Astrocyte (in vitro differentiated cells and primary cell): ENCODE measurements at regions not wholly inside any gene's neighbourhood (a gene's known extent, or its start where the extent isn't known, plus 50 kb on each side); places are given as distances from the start of the nearest gene placed in this dataset.

Experiments used
- DNase-seq: peaks from one replicate; pipeline ENCODE4 v3.0.0-alpha.2; 2010; ENCODE audit warnings: low read depth
- FAIRE-seq: peaks from 2 replicates; lab custom pipeline; 2011; peaks lifted over from hg19 to GRCh38; lab: Jason Lieb, UNC
- H2AFZ ChIP-seq: 2 replicates; pipeline ENCODE4 v1.6.0; 2012; ENCODE audit warnings: low read depth, low read length, inconsistent platforms
- H3K27ac ChIP-seq: 2 replicates; pipeline ENCODE4 v1.5.1; 2011; ENCODE audit warnings: low read depth, low read length, inconsistent platforms
- H3K27me3 ChIP-seq: 2 replicates; pipeline ENCODE4 v1.6.0; 2011; ENCODE audit warnings: low read length, inconsistent platforms; ENCODE audit not compliant: insufficient read depth
- H3K36me3 ChIP-seq: 2 replicates; pipeline ENCODE4 v1.5.1; 2011; ENCODE audit warnings: low read length, inconsistent platforms; ENCODE audit not compliant: insufficient read depth
- H3K4me1 ChIP-seq: 2 replicates; pipeline ENCODE4 v1.5.1; 2011; ENCODE audit warnings: low read length, inconsistent platforms; ENCODE audit not compliant: insufficient read depth
- H3K4me2 ChIP-seq: 2 replicates; pipeline ENCODE4 v1.6.0; 2012; ENCODE audit warnings: low read length, inconsistent platforms
- H3K4me3 ChIP-seq: 2 replicates; pipeline ENCODE4 v1.5.1; 2011; ENCODE audit warnings: low read depth, mild to moderate bottlenecking, low read length, inconsistent platforms; ENCODE audit not compliant: insufficient read depth
- H3K79me2 ChIP-seq: 2 replicates; pipeline ENCODE4 v1.6.0; 2012; ENCODE audit warnings: mild to moderate bottlenecking, low read length, inconsistent platforms; ENCODE audit not compliant: insufficient read depth
- H3K9ac ChIP-seq: 2 replicates; pipeline ENCODE4 v1.6.0; 2012; ENCODE audit warnings: mild to moderate bottlenecking, low read length, inconsistent platforms
- H3K9me3 ChIP-seq: 2 replicates; pipeline ENCODE4 v1.5.1; 2012; ENCODE audit warnings: low read depth, mild to moderate bottlenecking, low read length, inconsistent platforms; ENCODE audit not compliant: insufficient read depth
- H4K20me1 ChIP-seq: 2 replicates; pipeline ENCODE4 v1.6.0; 2012; ENCODE audit warnings: low read length, inconsistent platforms; ENCODE audit not compliant: insufficient read depth
- H3K27ac Mint-ChIP-seq: one replicate; pipeline ENCODE4 v1.8.0; 2021; ENCODE audit warnings: mild to moderate bottlenecking, mixed read lengths; ENCODE audit not compliant: unreplicated experiment
- H3K27me3 Mint-ChIP-seq: one replicate; pipeline ENCODE4 v1.8.0; 2021; ENCODE audit warnings: low read depth, mixed read lengths; ENCODE audit not compliant: unreplicated experiment
- H3K36me3 Mint-ChIP-seq: one replicate; pipeline ENCODE4 v1.8.0; 2021; ENCODE audit warnings: low read depth, mixed read lengths; ENCODE audit not compliant: unreplicated experiment
- H3K4me1 Mint-ChIP-seq: one replicate; pipeline ENCODE4 v1.8.0; 2021; ENCODE audit warnings: low read depth, mixed read lengths; ENCODE audit not compliant: unreplicated experiment
- H3K4me3 Mint-ChIP-seq: one replicate; pipeline ENCODE4 v1.8.0; 2021; ENCODE audit warnings: mild to moderate bottlenecking, moderate library complexity, mixed read lengths; ENCODE audit not compliant: unreplicated experiment
- H3K9me3 Mint-ChIP-seq: one replicate; pipeline ENCODE4 v1.8.0; 2021; ENCODE audit warnings: mild to moderate bottlenecking, mixed read lengths; ENCODE audit not compliant: unreplicated experiment
- EZH2 ChIP-seq: IDR thresholded peaks from 2 replicates; pipeline ENCODE4 v1.6.1; 2012; ENCODE audit warnings: mild to moderate bottlenecking, low read length, inconsistent platforms; ENCODE audit not compliant: insufficient read depth
- TF ChIP-seq, protein P1 (sequence below): IDR thresholded peaks from 2 replicates; pipeline ENCODE4 v1.5.1; 2011; ENCODE audit warnings: low read depth, mild to moderate bottlenecking, inconsistent platforms, low read length, moderate library complexity; ENCODE audit not compliant: insufficient read depth

DNA sequence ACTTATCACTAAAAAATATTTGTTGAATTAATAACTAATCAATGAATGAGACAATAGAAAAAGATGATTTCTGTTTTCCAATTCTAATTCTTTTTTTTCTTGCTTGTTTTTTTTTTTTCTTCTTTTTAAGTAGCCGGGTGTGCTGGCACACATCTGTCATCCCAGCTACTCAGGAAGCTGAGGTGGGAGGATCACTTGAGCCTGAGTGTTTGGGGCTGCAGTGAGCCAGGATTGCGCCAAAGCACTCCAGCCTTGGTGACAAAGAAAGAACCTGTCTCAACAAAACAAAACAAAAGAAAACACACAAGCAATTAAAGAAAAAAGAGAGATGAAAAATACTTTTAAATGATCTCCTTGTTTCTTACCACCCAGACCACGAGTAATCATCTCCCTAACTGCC is 1109.3 kb downstream of the REEP3 start:
- H3K4me1 Mint-ChIP-seq = no peaks in the 10 kb centered on the region
- H3K36me3 Mint-ChIP-seq = no peaks in the 10 kb centered on the region
- no peak for FAIRE-seq

DNA sequence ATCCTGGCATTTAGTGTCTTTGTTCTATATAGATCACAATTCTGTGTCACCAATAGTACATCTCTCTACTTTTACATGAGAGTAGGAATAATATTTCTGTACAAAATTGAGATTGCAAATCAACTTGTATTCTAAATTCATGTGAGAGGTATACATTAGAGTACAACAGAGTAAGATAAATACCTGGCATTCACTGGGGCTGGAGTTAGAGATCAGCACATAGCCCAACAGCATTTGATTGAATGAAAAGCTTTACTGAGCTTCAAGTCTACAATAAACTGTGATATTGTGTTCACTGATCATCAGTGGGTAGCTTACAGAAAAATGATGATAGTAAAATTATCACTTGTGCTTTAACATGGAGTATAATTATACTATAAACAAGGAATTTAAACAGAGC is 1114.7 kb downstream of the REEP3 start:
- Histone ChIP-seq H3K27me3 (no peaks in the 10 kb centered on the region), H3K36me3 (no peaks in the 10 kb centered on the region), H3K4me3 (no peak overlapping the region), H3K27ac (no peak overlapping the region), H3K9me3 (no peaks in the 10 kb centered on the region), H4K20me1 (no peaks in the 10 kb centered on the region), H3K4me2 (no peak overlapping the region), H3K79me2 (no peaks in the 10 kb centered on the region), H3K9ac (no peak overlapping the region), H2AFZ (no peak overlapping the region), H3K4me1 (no peaks in the 10 kb centered on the region)
- no peak for TF ChIP-seq EZH2
- TF ChIP-seq, protein P1, sequence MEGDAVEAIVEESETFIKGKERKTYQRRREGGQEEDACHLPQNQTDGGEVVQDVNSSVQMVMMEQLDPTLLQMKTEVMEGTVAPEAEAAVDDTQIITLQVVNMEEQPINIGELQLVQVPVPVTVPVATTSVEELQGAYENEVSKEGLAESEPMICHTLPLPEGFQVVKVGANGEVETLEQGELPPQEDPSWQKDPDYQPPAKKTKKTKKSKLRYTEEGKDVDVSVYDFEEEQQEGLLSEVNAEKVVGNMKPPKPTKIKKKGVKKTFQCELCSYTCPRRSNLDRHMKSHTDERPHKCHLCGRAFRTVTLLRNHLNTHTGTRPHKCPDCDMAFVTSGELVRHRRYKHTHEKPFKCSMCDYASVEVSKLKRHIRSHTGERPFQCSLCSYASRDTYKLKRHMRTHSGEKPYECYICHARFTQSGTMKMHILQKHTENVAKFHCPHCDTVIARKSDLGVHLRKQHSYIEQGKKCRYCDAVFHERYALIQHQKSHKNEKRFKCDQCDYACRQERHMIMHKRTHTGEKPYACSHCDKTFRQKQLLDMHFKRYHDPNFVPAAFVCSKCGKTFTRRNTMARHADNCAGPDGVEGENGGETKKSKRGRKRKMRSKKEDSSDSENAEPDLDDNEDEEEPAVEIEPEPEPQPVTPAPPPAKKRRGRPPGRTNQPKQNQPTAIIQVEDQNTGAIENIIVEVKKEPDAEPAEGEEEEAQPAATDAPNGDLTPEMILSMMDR = no peak
- Mint-ChIP-seq H3K27ac (no peak overlapping the region), H3K4me3 (no peak overlapping the region), H3K4me1 (no peaks in the 10 kb centered on the region), H3K9me3 (no peaks in the 10 kb centered on the region), H3K36me3 (no peaks in the 10 kb centered on the region), H3K27me3 (no peaks in the 10 kb centered on the region)
- FAIRE-seq = no peak
- no peak for DNase-seq

More for the DNA sequence above, 1109.3 kb downstream of the REEP3 start:
- no peaks in the 10 kb centered on the region for H4K20me1 ChIP-seq
- no peaks in the 10 kb centered on the region for H3K4me1 ChIP-seq
- no peak for DNase-seq
- Mint-ChIP-seq H3K9me3 (no peaks in the 10 kb centered on the region), H3K4me3 (no peak overlapping the region), H3K27ac (no peak overlapping the region), H3K27me3 (no peaks in the 10 kb centered on the region)
- H3K27me3 ChIP-seq = no peaks in the 10 kb centered on the region
- H3K4me3 ChIP-seq = no peak overlapping the region
- no peaks in the 10 kb centered on the region for H3K36me3 ChIP-seq
- H3K79me2 ChIP-seq = no peaks in the 10 kb centered on the region
- H2AFZ ChIP-seq = no peak overlapping the region
- no peak overlapping the region for H3K4me2 ChIP-seq
- peaks cover 5% of the 10 kb centered on the region for H3K9me3 ChIP-seq
- H3K9ac ChIP-seq = no peak overlapping the region
- TF ChIP-seq, protein P1 = no peak
- no peak for TF ChIP-seq EZH2
- H3K27ac ChIP-seq = no peak overlapping the region

DNA sequence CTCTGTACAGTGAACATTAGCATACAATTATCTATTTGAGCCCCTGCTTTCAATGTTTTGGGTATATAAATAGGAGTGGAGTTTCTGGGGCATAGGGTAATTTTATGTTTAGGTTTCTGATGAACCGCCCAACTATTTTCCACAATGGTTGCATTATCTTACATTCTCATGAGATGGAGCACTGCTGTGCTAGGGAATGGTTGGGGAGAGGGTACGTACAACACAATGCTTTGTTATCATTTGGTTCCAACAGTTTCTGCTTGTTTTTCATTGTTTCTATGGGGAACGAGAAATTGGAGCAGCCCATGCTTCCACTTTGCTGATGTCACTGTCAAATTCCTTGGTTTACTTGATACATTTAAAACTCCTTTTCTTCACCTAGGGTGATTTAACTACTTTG is 1115.3 kb downstream of the REEP3 start:
- Histone ChIP-seq H3K9ac (no peak overlapping the region), H3K4me3 (no peak overlapping the region), H2AFZ (no peak overlapping the region), H3K4me2 (no peak overlapping the region), H3K27ac (no peak overlapping the region), H3K79me2 (no peaks in the 10 kb centered on the region), H3K4me1 (no peaks in the 10 kb centered on the region), H4K20me1 (no peaks in the 10 kb centered on the region), H3K9me3 (no peaks in the 10 kb centered on the region), H3K27me3 (no peaks in the 10 kb centered on the region), H3K36me3 (no peaks in the 10 kb centered on the region)
- no peak overlapping the region for H3K4me3 Mint-ChIP-seq
- no peak overlapping the region for H3K27ac Mint-ChIP-seq
- H3K36me3 Mint-ChIP-seq = no peaks in the 10 kb centered on the region
- TF ChIP-seq, protein P1 = no peak
- TF ChIP-seq EZH2 = no peak
- H3K27me3 Mint-ChIP-seq = no peaks in the 10 kb centered on the region
- DNase-seq (no peak), FAIRE-seq (no peak)
- H3K4me1 Mint-ChIP-seq = no peaks in the 10 kb centered on the region
- H3K9me3 Mint-ChIP-seq = no peaks in the 10 kb centered on the region
